ENCODE measurements at regions not wholly inside any gene's neighbourhood (a gene's known extent, or its start where the extent isn't known, plus 50 kb on each side); places are given as distances from the start of the nearest gene placed in this dataset.

DNA sequence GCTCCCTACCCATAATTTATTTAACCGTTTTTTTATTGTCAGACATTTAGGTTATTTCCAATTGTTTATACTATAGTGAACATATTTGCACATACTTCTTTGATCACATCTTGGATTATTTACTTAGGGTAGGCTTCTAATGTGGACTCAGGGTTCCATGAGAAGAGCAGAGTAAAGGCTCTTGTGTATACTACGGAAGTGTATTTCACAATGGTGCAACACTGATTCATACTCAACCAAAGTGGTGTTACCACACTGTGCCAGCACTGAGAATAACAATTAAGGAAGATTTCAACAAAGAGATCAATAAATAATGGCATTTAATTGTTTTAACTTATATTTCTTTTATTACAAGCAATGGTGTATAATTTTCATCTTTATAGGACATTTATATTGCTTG is 251.2 kb downstream of the ZNF326 start:
- no peaks in the 10 kb centered on the region for H3K36me3 ChIP-seq
- peaks cover 0 to 30% (median 13%) of the 10 kb centered on the region in 4 donors for H3K4me1 ChIP-seq
- no peak overlapping the region for H3K4me3 ChIP-seq
- H3K27me3 ChIP-seq, result no peaks in the 10 kb centered on the region
- H3K9me3 ChIP-seq, result peaks cover 3 to 7% of the 10 kb centered on the region in 2 donors
- TF ChIP-seq EP300 (IDR thresholded peaks at IDR 0.05; ENCODE audit: low read depth), result no peak
- no peak for TF ChIP-seq POLR2AphosphoS5 (IDR thresholded peaks at IDR 0.05)
- TF ChIP-seq, protein P1, sequence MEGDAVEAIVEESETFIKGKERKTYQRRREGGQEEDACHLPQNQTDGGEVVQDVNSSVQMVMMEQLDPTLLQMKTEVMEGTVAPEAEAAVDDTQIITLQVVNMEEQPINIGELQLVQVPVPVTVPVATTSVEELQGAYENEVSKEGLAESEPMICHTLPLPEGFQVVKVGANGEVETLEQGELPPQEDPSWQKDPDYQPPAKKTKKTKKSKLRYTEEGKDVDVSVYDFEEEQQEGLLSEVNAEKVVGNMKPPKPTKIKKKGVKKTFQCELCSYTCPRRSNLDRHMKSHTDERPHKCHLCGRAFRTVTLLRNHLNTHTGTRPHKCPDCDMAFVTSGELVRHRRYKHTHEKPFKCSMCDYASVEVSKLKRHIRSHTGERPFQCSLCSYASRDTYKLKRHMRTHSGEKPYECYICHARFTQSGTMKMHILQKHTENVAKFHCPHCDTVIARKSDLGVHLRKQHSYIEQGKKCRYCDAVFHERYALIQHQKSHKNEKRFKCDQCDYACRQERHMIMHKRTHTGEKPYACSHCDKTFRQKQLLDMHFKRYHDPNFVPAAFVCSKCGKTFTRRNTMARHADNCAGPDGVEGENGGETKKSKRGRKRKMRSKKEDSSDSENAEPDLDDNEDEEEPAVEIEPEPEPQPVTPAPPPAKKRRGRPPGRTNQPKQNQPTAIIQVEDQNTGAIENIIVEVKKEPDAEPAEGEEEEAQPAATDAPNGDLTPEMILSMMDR (IDR thresholded peaks at IDR 0.05), result no peak
- TF ChIP-seq POLR2A (IDR thresholded peaks at IDR 0.05), result no peak
- no peak for DNase-seq
- intact Hi-C loops (cut with DNase I; ENCODE audit: low total_unique reads), result no loop called here
- WGBS, 2 donors (ENCODE audit: low coverage in 1 of 2), result 46 to 57% methylated on average over 2 of the region's 2 CpGs
- in situ Hi-C loops (cut with MboI; ENCODE audit: low pct_ligation_motif_present in 1 of 4, low pct_unique_long_range_greater_than_20kb in 1 of 4, low sequenced_read_pairs in 3 of 4), result no loop called here
- H3K27ac ChIP-seq, result no peak overlapping the region

DNA sequence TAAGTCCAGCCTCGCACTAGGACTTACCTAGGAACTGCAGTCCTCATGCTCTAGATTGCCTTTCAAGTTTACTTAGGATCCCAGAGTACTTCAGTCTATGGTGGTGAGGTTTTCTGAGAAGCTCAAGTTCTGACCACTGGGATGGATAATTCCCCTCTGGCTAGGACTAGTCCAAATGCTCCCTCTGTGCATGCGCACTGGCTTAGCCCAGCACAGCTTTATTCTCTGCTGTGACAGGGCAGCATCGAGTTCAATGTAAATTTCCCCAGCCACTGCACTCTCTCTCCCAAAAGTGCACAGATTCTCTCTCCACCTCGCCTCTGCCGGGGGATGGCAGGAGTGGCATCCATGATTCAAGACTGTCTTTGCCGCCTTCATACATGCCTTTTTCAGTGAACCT is 241.6 kb downstream of the ZNF326 start:
- in situ Hi-C loops (cut with MboI; ENCODE audit: low pct_ligation_motif_present in 1 of 4, low pct_unique_long_range_greater_than_20kb in 1 of 4, low sequenced_read_pairs in 3 of 4) (no loop called here), intact Hi-C loops (cut with DNase I; ENCODE audit: low total_unique reads) (no loop called here)
- no peak for TF ChIP-seq EP300 (IDR thresholded peaks at IDR 0.05; ENCODE audit: low read depth)
- no peak for TF ChIP-seq POLR2AphosphoS5 (IDR thresholded peaks at IDR 0.05)
- TF ChIP-seq, protein P1 (IDR thresholded peaks at IDR 0.05), result no peak
- no peak for TF ChIP-seq POLR2A (IDR thresholded peaks at IDR 0.05)
- DNase-seq, result no peak
- H3K9me3 ChIP-seq, result peaks cover 0 to 5% of the 10 kb centered on the region in 2 donors
- no peaks in the 10 kb centered on the region for H3K27me3 ChIP-seq
- WGBS, 2 donors (ENCODE audit: low coverage in 1 of 2), result 88 to 100% methylated on average over 2 to 6 of the region's 6 CpGs
- H3K4me3 ChIP-seq, result no peak overlapping the region
- H3K36me3 ChIP-seq, result no peaks in the 10 kb centered on the region
- H3K27ac ChIP-seq, result no peak overlapping the region
- no peaks in the 10 kb centered on the region for H3K4me1 ChIP-seq

DNA sequence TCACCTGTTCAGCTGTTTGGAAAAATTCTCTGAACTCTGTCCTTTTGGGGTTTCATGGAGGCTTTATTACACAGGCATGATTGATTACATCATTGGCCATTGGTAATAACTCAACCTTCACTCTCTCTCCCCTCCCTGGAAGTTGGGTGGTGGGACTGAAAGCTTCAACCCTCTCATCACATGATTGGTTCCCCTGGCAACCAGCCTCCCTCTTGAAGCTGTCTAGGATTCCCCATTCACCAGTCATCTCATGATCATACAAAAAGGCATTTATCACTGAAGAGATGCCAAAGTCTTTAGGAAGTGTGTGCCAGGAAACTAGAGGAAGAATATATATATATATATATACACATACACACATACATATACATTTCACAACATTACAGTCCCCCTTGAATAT is 228.5 kb downstream of the ZNF326 start:
- TF ChIP-seq EP300 (IDR thresholded peaks at IDR 0.05; ENCODE audit: low read depth) (no peak), POLR2AphosphoS5 (IDR thresholded peaks at IDR 0.05) (no peak)
- no peak overlapping the region for H3K27ac ChIP-seq
- no peaks in the 10 kb centered on the region for H3K27me3 ChIP-seq
- no peak overlapping the region for H3K4me3 ChIP-seq
- intact Hi-C loops (cut with DNase I; ENCODE audit: low total_unique reads), result no loop called here
- H3K9me3 ChIP-seq, result peaks cover 0 to 11% of the 10 kb centered on the region in 2 donors
- no peaks in the 10 kb centered on the region for H3K36me3 ChIP-seq
- no peak for DNase-seq
- peaks cover 0 to 22% (median 10%) of the 10 kb centered on the region in 4 donors for H3K4me1 ChIP-seq
- in situ Hi-C loops (cut with MboI; ENCODE audit: low pct_ligation_motif_present in 1 of 4, low pct_unique_long_range_greater_than_20kb in 1 of 4, low sequenced_read_pairs in 3 of 4), result no loop called here

DNA sequence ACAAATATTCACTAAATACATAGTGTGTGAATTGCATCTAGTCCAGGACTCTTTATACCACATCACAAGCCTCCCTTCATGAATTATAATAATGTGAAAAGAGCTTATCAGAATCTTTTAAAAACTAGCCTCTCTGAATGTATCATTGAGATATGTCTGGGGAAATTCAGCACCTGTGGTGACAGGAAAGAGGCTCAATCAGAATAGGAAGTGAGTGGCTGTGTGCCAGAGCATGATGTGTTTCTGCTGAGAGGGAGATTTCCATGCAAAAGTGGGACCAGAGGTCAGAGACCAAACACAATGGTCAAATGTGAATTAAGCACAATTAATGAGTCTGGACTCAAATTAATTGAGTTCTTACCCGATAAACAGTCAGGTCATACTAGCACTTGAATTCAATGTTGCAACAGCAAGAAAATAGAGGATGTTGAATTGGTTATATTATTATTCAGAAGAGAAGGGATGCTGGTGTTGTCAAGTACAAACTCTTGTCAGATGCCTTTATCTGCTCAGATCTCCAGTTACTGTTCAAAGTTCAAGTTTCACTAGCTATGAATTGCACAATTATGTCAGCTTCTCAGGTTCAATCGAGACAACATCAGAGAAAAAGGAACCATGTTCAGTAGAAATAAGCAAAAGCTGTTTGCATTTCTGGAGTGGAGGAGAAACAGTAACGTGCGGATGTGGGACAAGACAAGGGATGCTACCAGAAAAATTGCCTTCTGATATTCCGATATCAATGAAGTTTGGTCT is 226.2 kb downstream of the ZNF326 start:
- intact Hi-C loops (cut with DNase I; ENCODE audit: low total_unique reads) (no loop called here), in situ Hi-C loops (cut with MboI; ENCODE audit: low pct_ligation_motif_present in 1 of 4, low pct_unique_long_range_greater_than_20kb in 1 of 4, low sequenced_read_pairs in 3 of 4) (no loop called here)
- WGBS, 2 donors (ENCODE audit: low coverage in 1 of 2), result 57 to 64% methylated on average over 5 of the region's 5 CpGs
- Histone ChIP-seq H3K4me3 (no peak overlapping the region), H3K36me3 (no peaks in the 10 kb centered on the region), H3K27me3 (no peaks in the 10 kb centered on the region), H3K27ac (peak overlapping the region; percentile 66 to 75 (median 70)), H3K4me1 (peaks cover 0 to 22% (median 10%) of the 10 kb centered on the region in 4 donors), H3K9me3 (peaks cover 0 to 11% of the 10 kb centered on the region in 2 donors)
- peak in 1 of 3 donors; percentile 10 for TF ChIP-seq POLR2AphosphoS5 (IDR thresholded peaks at IDR 0.05)
- no peak for TF ChIP-seq POLR2A (IDR thresholded peaks at IDR 0.05)
- no peak for TF ChIP-seq EP300 (IDR thresholded peaks at IDR 0.05; ENCODE audit: low read depth)
- TF ChIP-seq, protein P1 (IDR thresholded peaks at IDR 0.05), result no peak
- no peak for DNase-seq

All from transverse colon (tissue), 4 donors.